CD4-positive, alpha-beta T cell (primary cell): ENCODE measurements at regions not wholly inside any gene's neighbourhood (a gene's known extent, or its start where the extent isn't known, plus 50 kb on each side); places are given as distances from the start of the nearest gene placed in this dataset.

Source experiments
- ATAC-seq: fragments of 200-7000 bp; cut with Tn5 transposase; one replicate; pipeline ENCODE4 v1.10.0; 2022; ENCODE audit warnings: mild to moderate bottlenecking; ENCODE audit not compliant: poor library complexity
- CTCF ChIA-PET: fragments of 350-600 bp; sonication (Branson Sonifier 250); formaldehyde crosslinking; loops from one replicate; lab custom pipeline; 2021; ENCODE audit warnings: antibody characterized with exemption, inconsistent platforms; lab: Charles Lee
- POLR2A ChIA-PET: fragments of 350-600 bp; sonication (Branson Sonifier 250); formaldehyde crosslinking; loops from one replicate; lab custom pipeline; 2021; ENCODE audit warnings: antibody characterized with exemption, inconsistent platforms; lab: Charles Lee
- DNase-seq, 14 experiments: peaks; one replicate each; pipeline ENCODE4 v3.0.0-alpha.2; 2013 to 2020; ENCODE audit warnings: mixed read lengths in 2 of 14
- H3K27ac ChIP-seq, 2 donors: one replicate each; pipeline versions ENCODE4 v1.5.1 to v1.7.0; 2013; ENCODE audit warnings: low read length in 2 of 2, low read depth in 1 of 2, mild to moderate bottlenecking in 1 of 2
- H3K27me3 ChIP-seq, 2 experiments: 1 replicate in 1 of 2; 2 replicates in 1 of 2; pipeline versions ENCODE4 v1.6.1 to v1.7.0; 2013; ENCODE audit warnings: low read length in 2 of 2, control low read depth in 1 of 2, mild to moderate bottlenecking in 1 of 2, moderate library complexity in 1 of 2; ENCODE audit not compliant: insufficient read depth in 2 of 2, control insufficient read depth in 1 of 2
- H3K36me3 ChIP-seq: one replicate; pipeline ENCODE4 v1.6.1; 2013; ENCODE audit warnings: low read length, control low read depth; ENCODE audit not compliant: insufficient read depth
- H3K4me1 ChIP-seq: one replicate; pipeline ENCODE4 v1.6.1; 2013; ENCODE audit warnings: low read length, control low read depth; ENCODE audit not compliant: insufficient read depth
- H3K4me3 ChIP-seq: one replicate; pipeline ENCODE4 v1.5.1; 2013; ENCODE audit warnings: mild to moderate bottlenecking, low read length, moderate library complexity
- H3K9me3 ChIP-seq, 2 experiments: 1 replicate in 1 of 2; 2 replicates in 1 of 2; pipeline versions ENCODE4 v1.6.1 to v1.7.0; 2013; ENCODE audit warnings: low read length in 2 of 2, mild to moderate bottlenecking in 2 of 2, control low read depth in 1 of 2, moderate library complexity in 1 of 2; ENCODE audit not compliant: control insufficient read depth in 1 of 2, insufficient read depth in 1 of 2
- H3K27ac Mint-ChIP-seq: one replicate; pipeline ENCODE4 v1.8.0; 2020; ENCODE audit warnings: mixed read lengths
- H3K27me3 Mint-ChIP-seq: one replicate; pipeline ENCODE4 v1.8.0; 2021; ENCODE audit warnings: mixed read lengths
- H3K36me3 Mint-ChIP-seq: one replicate; pipeline ENCODE4 v1.8.0; 2021; ENCODE audit warnings: low read depth, mixed read lengths
- H3K4me1 Mint-ChIP-seq: one replicate; pipeline ENCODE4 v1.8.0; 2021; ENCODE audit warnings: low read depth, mixed read lengths
- H3K4me3 Mint-ChIP-seq: one replicate; pipeline ENCODE4 v1.8.0; 2020; ENCODE audit warnings: mild to moderate bottlenecking, mixed read lengths
- H3K9me3 Mint-ChIP-seq: one replicate; pipeline ENCODE4 v1.8.0; 2020; ENCODE audit warnings: mixed read lengths
- CTCF ChIP-seq: fragments of 200-600 bp; IDR thresholded peaks from one replicate; pipeline ENCODE4 v1.8.0; 2022; ENCODE audit warnings: antibody characterized with exemption, mild to moderate bottlenecking
- intact Hi-C, 2 experiments: fragments of 100-400 bp; cut with DNase I in 1 of 2; cut with micrococcal nuclease in 1 of 2; formaldehyde crosslinking; loops; one replicate each; pipeline versions ENCODE4 v1.15.1 to v1.9.0; 2023 to 2025; cut with DNase I, micrococcal nuclease

- no peak for TF ChIP-seq CTCF
- intact Hi-C loops: no loop called here
- DNase-seq (no peak), ATAC-seq (no peak)
- POLR2A ChIA-PET: interaction anchor here (0.9 kb wide), 1 partner anchor 14 kb away, joined by 3 read pairs; no protein-coding TSS in a partner anchor
- CTCF ChIA-PET: no interaction called here
- H3K27me3 Mint-ChIP-seq: no peaks in the 10 kb centered on the region
- H3K9me3 Mint-ChIP-seq: no peaks in the 10 kb centered on the region
- no peaks in the 10 kb centered on the region for H3K4me1 Mint-ChIP-seq
- Histone ChIP-seq H3K36me3 (no peaks in the 10 kb centered on the region), H3K27me3 (no peaks in the 10 kb centered on the region), H3K9me3 (no peaks in the 10 kb centered on the region), H3K4me3 (no peak overlapping the region), H3K4me1 (no peaks in the 10 kb centered on the region), H3K27ac (no peak overlapping the region)
- H3K27ac Mint-ChIP-seq: no peak overlapping the region
- no peak overlapping the region for H3K4me3 Mint-ChIP-seq
- H3K36me3 Mint-ChIP-seq: no peaks in the 10 kb centered on the region
These were observed 79.4 kb upstream of the ARID5B start for GRCh38 chr10:61822096-61822495.

- ATAC-seq: no peak
- no peak overlapping the region for H3K4me3 ChIP-seq
- no peak overlapping the region for H3K4me3 Mint-ChIP-seq
These were observed 78.7 kb upstream of the ARID5B start for GRCh38 chr10:61822781-61823230.

GRCh38 chr10:61825001-61825400 lies 76.5 kb upstream of the ARID5B start:
- intact Hi-C loops: no loop called here
- Histone ChIP-seq H3K4me3 (no peak overlapping the region), H3K4me1 (no peaks in the 10 kb centered on the region), H3K27ac (no peak overlapping the region), H3K36me3 (no peaks in the 10 kb centered on the region), H3K27me3 (no peaks in the 10 kb centered on the region), H3K9me3 (no peaks in the 10 kb centered on the region)
- ATAC-seq (no peak), DNase-seq (no peak)
- Mint-ChIP-seq H3K4me3 (no peak overlapping the region), H3K4me1 (no peaks in the 10 kb centered on the region), H3K27me3 (no peaks in the 10 kb centered on the region), H3K9me3 (no peaks in the 10 kb centered on the region), H3K36me3 (no peaks in the 10 kb centered on the region), H3K27ac (no peak overlapping the region)
- POLR2A ChIA-PET: no interaction called here
- no peak for TF ChIP-seq CTCF
- CTCF ChIA-PET: no interaction called here

More at GRCh38 chr10:61822781-61823230, 78.7 kb upstream of the ARID5B start:
- ChIA-PET CTCF (no interaction called here), POLR2A (no interaction called here)
- no peaks in the 10 kb centered on the region for H3K27me3 Mint-ChIP-seq
- DNase-seq: no peak
- no peaks in the 10 kb centered on the region for H3K9me3 Mint-ChIP-seq
- H3K4me1 Mint-ChIP-seq: no peaks in the 10 kb centered on the region
- H3K36me3 ChIP-seq: no peaks in the 10 kb centered on the region
- no peaks in the 10 kb centered on the region for H3K9me3 ChIP-seq
- H3K27ac ChIP-seq: no peak overlapping the region
- no peaks in the 10 kb centered on the region for H3K4me1 ChIP-seq
- H3K27me3 ChIP-seq: no peaks in the 10 kb centered on the region
- H3K36me3 Mint-ChIP-seq: no peaks in the 10 kb centered on the region
- H3K27ac Mint-ChIP-seq: no peak overlapping the region
- TF ChIP-seq CTCF: no peak
- intact Hi-C loops: no loop called here
